AG10803 (cell line): ENCODE measurements at regions not wholly inside any gene's neighbourhood (a gene's known extent, or its start where the extent isn't known, plus 50 kb on each side); places are given as distances from the start of the nearest gene placed in this dataset.
"Not testable (repeated sequence)": the region's sequence is repeated elsewhere in the genome, so short reads cannot be mapped to it uniquely, and the experiment has no call there.

ENCODE experiments used
- DNase-seq: peaks from one replicate; pipeline ENCODE4 v3.0.0; 2010; ENCODE audit warnings: low read depth
- H3K4me3 ChIP-seq: 2 replicates; pipeline ENCODE4 v1.5.1; 2011; ENCODE audit warnings: mild to moderate bottlenecking, low read length, control low read depth
- TF ChIP-seq, protein P1 (sequence below): conservative IDR thresholded peaks from 2 replicates; pipeline ENCODE4 v1.5.1; 2011; ENCODE audit warnings: mild to moderate bottlenecking, low read length, control low read depth, inconsistent platforms

DNA sequence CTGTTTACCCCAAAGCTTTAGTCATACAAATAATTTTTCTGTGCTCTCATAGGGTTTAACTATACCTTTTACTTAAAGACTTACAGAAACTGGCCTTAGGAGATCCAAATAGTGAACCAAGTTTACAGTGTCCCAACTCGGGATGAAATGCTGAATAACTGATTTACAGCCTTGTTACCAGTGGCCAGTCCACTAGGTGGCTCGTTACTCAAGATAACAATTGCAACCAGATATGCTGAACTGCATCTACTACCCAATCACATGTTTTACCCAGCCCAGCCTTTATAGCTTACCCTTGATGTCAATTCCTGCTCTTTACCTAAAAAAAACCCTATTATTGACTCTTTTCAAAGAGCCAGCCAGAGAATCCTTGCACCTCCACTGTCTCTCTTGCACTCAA is 1148.8 kb upstream of the ADGRL4 start:
- DNase-seq = no peak
- H3K4me3 ChIP-seq = no peak overlapping the region
- TF ChIP-seq, protein P1, sequence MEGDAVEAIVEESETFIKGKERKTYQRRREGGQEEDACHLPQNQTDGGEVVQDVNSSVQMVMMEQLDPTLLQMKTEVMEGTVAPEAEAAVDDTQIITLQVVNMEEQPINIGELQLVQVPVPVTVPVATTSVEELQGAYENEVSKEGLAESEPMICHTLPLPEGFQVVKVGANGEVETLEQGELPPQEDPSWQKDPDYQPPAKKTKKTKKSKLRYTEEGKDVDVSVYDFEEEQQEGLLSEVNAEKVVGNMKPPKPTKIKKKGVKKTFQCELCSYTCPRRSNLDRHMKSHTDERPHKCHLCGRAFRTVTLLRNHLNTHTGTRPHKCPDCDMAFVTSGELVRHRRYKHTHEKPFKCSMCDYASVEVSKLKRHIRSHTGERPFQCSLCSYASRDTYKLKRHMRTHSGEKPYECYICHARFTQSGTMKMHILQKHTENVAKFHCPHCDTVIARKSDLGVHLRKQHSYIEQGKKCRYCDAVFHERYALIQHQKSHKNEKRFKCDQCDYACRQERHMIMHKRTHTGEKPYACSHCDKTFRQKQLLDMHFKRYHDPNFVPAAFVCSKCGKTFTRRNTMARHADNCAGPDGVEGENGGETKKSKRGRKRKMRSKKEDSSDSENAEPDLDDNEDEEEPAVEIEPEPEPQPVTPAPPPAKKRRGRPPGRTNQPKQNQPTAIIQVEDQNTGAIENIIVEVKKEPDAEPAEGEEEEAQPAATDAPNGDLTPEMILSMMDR = peak; percentile 4; the same call in 1 of the 2 replicates

DNA sequence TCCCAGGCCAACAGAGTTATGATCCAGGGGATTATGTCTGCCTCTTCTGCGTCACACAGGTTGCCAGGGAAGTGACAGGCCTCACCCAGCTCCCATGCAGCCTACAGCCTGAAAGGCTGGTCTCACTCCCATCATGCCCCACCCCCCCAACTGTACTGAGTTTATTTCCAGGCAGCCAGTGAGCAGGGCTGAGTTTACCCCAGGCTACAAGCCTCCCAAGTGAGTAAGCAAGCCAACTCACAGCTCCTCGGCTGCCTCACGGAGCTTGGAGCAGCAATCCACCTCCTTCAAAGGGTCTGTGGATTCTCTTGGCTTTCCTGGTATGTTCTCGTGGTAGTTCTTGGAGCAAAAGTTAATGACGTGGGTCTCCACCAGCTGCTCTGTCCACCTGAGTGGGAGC is 1147.6 kb upstream of the ADGRL4 start:
- TF ChIP-seq, protein P1 = no peak
- H3K4me3 ChIP-seq = no peak overlapping the region
- DNase-seq = peak; percentile 8

DNA sequence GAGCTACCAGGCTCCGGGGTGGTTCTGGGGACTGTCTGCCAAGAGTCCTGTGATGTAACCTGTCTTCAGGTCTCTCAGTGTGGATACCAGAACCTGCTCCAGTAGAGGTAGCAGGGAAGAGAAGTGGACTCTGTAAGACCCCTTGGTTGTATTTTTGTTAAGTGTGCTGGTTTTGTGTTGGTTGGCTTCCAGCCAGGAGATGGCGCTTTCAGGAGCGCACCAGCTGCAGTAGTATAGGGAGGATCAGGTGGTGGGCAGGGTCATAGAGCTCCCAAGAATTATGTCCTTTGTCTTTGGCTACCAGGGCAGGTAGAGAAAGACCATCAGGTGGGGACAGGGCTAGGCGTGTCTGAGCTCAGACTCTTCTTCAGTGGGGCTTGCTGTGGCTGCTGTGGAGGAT is 1147.2 kb upstream of the ADGRL4 start:
- DNase-seq = no peak
- no peak overlapping the region for H3K4me3 ChIP-seq
- TF ChIP-seq, protein P1 = no peak

DNA sequence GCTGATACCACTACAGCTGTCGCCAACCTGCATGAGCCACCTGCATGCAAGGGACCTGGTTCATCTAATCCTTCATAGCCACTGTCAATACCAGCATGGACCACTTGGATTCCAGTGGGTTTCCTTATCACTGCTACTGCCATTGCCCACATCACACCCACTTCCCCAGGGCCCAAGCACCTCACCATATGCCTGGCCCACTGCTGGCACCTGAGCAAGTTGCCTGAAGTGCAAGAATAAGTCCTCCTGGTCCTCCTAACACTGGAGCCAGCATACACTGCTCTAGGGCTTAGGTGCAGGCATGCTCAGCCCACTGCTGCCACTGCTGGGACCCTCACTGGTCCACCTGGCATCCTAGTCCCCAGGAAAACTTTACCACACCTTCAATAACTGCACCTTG is 1136.8 kb upstream of the ADGRL4 start:
- no peak for DNase-seq
- H3K4me3 ChIP-seq = no peak overlapping the region
- TF ChIP-seq, protein P1 = no peak

DNA sequence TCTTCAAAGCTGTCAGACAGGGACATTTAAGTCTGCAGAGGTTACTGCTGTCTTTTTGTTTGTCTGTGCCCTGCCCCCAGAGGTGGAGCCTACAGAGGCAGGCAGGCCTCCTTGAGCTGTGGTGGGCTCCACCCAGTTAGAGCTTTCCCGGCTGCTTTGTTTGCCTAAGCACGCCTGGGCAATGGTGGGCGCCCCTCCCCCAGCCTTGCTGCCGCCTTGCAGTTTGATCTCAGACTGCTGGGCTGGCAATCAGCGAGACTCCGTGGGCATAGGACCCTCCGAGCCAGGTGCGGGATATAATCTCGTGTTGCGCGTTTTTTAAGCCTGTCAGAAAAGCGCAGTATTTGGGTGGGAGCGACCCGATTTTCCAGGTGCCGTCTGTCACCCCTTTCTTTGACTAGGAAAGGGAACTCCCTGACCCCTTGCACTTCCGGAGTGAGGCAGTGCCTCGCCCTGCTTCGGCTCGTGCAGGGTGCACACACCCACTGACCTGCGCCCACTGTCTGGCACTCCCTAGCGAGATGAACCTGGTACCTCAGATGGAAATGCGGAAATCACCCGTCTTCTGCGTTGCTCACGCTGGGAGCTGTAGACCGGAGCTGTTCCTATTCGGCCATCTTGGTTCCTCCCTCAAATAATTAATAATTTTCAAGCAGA is 1131.5 kb upstream of the ADGRL4 start:
- H3K4me3 ChIP-seq, DNase-seq: not testable (repeated sequence)

DNA sequence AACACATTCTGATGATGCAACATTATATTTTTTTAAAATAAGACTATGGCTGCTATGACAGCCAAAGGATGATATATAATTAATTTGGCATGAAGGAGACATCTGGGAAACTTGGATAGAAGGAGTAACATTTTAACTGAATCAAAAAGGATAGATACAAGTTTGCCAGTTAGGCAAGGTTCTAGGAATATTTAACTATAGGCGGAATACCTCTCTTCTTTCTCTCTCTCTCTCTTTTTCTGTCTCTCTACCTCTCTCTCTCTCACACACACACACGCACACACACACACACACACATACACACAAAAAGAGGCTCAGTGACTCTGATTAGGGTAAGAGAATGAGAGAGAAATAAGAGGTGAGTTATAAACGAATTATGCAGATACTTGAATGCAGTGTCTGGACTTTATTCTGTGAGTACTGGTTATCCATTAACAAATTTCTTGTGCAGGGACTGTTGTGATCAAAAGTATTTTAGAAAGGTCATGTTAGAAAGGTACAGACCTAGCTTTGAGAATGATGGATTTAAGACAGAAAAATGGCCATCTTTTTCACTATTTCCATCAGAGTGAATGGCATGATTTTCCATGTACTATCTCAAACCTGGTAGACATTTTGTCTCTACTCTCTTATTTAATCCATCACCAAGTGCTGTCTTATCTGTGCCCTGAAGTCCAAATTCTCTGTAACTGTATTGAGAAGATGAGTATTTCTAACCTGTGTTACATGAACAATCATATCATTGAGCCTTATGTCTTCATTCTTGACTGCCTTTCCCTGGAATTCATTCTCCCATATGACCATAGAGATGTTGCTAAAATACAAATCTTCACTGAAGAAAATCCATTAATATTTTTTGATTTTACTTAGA is 1106.9 kb upstream of the ADGRL4 start:
- H3K4me3 ChIP-seq = no peak overlapping the region
- no peak for DNase-seq
- TF ChIP-seq, protein P1 = no peak

DNA sequence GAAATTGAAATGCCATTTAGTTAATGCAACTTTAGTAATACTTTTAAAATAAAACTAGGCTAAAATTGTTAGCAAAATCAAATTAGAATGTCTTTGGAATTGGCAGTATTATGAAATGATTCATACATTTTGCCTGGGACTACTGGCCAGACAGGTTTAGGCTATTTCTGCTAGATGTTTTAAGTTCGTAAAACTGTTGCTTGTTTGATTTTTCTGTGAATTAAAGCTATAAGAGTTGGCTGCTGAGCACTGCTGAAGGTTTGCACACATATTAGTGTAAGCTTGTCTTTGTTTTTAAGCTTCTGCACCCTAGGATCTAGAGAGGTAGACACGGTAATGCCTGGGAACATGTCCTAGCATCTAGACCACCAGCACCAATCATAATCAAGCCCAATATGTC is 1094.6 kb upstream of the ADGRL4 start:
- TF ChIP-seq, protein P1 = no peak
- no peak for DNase-seq
- no peak overlapping the region for H3K4me3 ChIP-seq
